ENCODE measurements at regions not wholly inside any gene's neighbourhood (a gene's known extent, or its start where the extent isn't known, plus 50 kb on each side); places are given as distances from the start of the nearest gene placed in this dataset.

DNA sequence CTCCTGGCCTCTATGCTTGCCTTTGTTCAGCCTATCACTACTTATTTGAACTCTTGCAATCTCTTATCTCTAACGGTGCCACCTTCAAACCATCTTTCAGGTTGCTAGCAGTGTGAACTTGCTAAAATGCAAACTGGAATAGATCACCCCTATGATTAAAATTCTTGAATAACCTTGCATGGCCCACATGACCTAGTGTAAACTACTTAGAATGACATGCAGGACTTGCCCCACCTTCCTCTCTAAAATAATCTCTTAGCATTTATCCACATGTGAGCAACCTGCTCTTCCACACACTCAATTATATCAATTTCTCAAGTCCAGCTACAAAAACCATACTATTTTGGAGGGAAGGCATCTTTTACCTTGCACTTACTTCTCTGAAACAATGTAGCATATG is 137.6 kb downstream of the ETAA1 start:
- no peaks in the 10 kb centered on the region for H3K27me3 ChIP-seq (ENCODE audit: control insufficient read depth in 1 of 2, insufficient read depth in 2 of 2, low read length in 2 of 2)
- WGBS (ENCODE audit: low lambda C conversion rate): 2% methylated on average over 1 of the region's 1 CpG
- ATAC-seq (no peak), FAIRE-seq (no peak), DNase-seq (ENCODE audit: low spot score) (no peak)
- H2AFZ ChIP-seq (ENCODE audit: low read length): no peak overlapping the region
- no peaks in the 10 kb centered on the region for H3K36me3 ChIP-seq (replicated peaks in 1 of 2; ENCODE audit: control insufficient read depth in 1 of 2, insufficient read depth in 2 of 2, low read length in 2 of 2)
- CTCF ChIA-PET (ENCODE audit: low intra/inter-chr PET ratio, low total read pairs): no interaction called here
- H3K4me2 ChIP-seq (ENCODE audit: low read depth, low read length): no peak overlapping the region
- in situ Hi-C loops (cut with HindIII; ENCODE audit: extremely low pct_ligation_motif_present, low pct_unique_long_range_greater_than_20kb) (no loop called here), intact Hi-C loops (cut with micrococcal nuclease; ENCODE audit: unreplicated experiment) (no loop called here)
- no peak overlapping the region for H3K27ac ChIP-seq (ENCODE audit: extremely low read length, insufficient read depth, low read length)
- H3K9me3 ChIP-seq (ENCODE audit: low read length): peaks cover 52% of the 10 kb centered on the region
- BruUV-seq (replicated peaks): no TSS peak
- no peak overlapping the region for H3K9ac ChIP-seq (ENCODE audit: insufficient read depth, low read depth, low read length)
- H3K79me2 ChIP-seq (ENCODE audit: insufficient read depth, low read length): no peaks in the 10 kb centered on the region
- H3K4me3 ChIP-seq (replicated peaks in 1 of 3; ENCODE audit: insufficient read depth in 1 of 3, low read depth in 2 of 3, low read length in 3 of 3): no peak overlapping the region
- POLR2A ChIA-PET: no interaction called here
- no peaks in the 10 kb centered on the region for H4K20me1 ChIP-seq (ENCODE audit: insufficient read depth, low read length)
- TF ChIP-seq, protein P1, sequence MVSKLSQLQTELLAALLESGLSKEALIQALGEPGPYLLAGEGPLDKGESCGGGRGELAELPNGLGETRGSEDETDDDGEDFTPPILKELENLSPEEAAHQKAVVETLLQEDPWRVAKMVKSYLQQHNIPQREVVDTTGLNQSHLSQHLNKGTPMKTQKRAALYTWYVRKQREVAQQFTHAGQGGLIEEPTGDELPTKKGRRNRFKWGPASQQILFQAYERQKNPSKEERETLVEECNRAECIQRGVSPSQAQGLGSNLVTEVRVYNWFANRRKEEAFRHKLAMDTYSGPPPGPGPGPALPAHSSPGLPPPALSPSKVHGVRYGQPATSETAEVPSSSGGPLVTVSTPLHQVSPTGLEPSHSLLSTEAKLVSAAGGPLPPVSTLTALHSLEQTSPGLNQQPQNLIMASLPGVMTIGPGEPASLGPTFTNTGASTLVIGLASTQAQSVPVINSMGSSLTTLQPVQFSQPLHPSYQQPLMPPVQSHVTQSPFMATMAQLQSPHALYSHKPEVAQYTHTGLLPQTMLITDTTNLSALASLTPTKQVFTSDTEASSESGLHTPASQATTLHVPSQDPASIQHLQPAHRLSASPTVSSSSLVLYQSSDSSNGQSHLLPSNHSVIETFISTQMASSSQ (IDR thresholded peaks at IDR 0.05; ENCODE audit: low read depth): no peak
- TF ChIP-seq, protein P1 (CRISPR knock-in tag; IDR thresholded peaks at IDR 0.05; ENCODE audit: borderline replicate concordance): no peak
- TF ChIP-seq CEBPB (IDR thresholded peaks at IDR 0.05; ENCODE audit: borderline replicate concordance, low read depth, low read length) (no peak), ZNF30 (CRISPR knock-in tag; IDR thresholded peaks at IDR 0.05) (no peak)
- TF ChIP-seq, protein P2, sequence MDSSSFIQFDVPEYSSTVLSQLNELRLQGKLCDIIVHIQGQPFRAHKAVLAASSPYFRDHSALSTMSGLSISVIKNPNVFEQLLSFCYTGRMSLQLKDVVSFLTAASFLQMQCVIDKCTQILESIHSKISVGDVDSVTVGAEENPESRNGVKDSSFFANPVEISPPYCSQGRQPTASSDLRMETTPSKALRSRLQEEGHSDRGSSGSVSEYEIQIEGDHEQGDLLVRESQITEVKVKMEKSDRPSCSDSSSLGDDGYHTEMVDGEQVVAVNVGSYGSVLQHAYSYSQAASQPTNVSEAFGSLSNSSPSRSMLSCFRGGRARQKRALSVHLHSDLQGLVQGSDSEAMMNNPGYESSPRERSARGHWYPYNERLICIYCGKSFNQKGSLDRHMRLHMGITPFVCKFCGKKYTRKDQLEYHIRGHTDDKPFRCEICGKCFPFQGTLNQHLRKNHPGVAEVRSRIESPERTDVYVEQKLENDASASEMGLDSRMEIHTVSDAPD (CRISPR knock-in tag; IDR thresholded peaks at IDR 0.05): no peak
- H3K4me1 ChIP-seq (ENCODE audit: insufficient read depth, low read length): no peaks in the 10 kb centered on the region
